Neural cell (in vitro differentiated cells): ENCODE measurements at regions not wholly inside any gene's neighbourhood (a gene's known extent, or its start where the extent isn't known, plus 50 kb on each side); places are given as distances from the start of the nearest gene placed in this dataset.

ENCODE experiments used
- H2AFZ ChIP-seq: fragments of 200-600, 300-800 bp; sonication (generic), shearing (Covaris generic); 2 replicates; pipeline ENCODE4 v1.6.0; 2014; ENCODE audit warnings: low read depth, mild to moderate bottlenecking, antibody characterized with exemption, low read length, moderate library complexity
- H3F3A ChIP-seq: fragments of 200-600 bp; shearing (Covaris generic); 2 replicates; pipeline ENCODE4 v1.6.1; 2016; ENCODE audit warnings: mild to moderate bottlenecking, moderate library complexity, mixed read lengths, antibody characterized with exemption, low read length; ENCODE audit not compliant: insufficient read depth, poor library complexity, severe bottlenecking
- H3K27ac ChIP-seq: fragments of 200-600, 300-800 bp; sonication (generic), shearing (Covaris generic); 2 replicates; pipeline ENCODE4 v1.5.1; 2014; ENCODE audit warnings: mild to moderate bottlenecking, low read length, moderate library complexity
- H3K27me3 ChIP-seq: fragments of 300-800, 200-600 bp; sonication (generic), shearing (Covaris generic); 2 replicates; pipeline ENCODE4 v1.6.0; 2014; ENCODE audit warnings: mild to moderate bottlenecking, low read depth, low read length, moderate library complexity; ENCODE audit not compliant: insufficient read depth
- H3K36me3 ChIP-seq: fragments of 300-800, 200-600 bp; sonication (generic), shearing (Covaris generic); 2 replicates; pipeline ENCODE4 v1.5.1; 2014; ENCODE audit warnings: mild to moderate bottlenecking, antibody characterized with exemption, low read length, moderate library complexity; ENCODE audit not compliant: insufficient read depth
- H3K4me2 ChIP-seq: fragments of 300-800, 200-600 bp; sonication (generic), shearing (Covaris generic); 2 replicates; pipeline ENCODE4 v1.6.0; 2014; ENCODE audit warnings: mild to moderate bottlenecking, low read length
- H3K4me3 ChIP-seq: fragments of 300-800, 200-600 bp; sonication (generic), shearing (Covaris generic); 2 replicates; pipeline ENCODE4 v1.5.1; 2014; ENCODE audit warnings: mild to moderate bottlenecking, low read length, moderate library complexity
- H3K79me2 ChIP-seq: fragments of 200-600 bp; shearing (Covaris generic); replicated peaks from 2 replicates; pipeline ENCODE4 v1.6.0; 2014; ENCODE audit warnings: mild to moderate bottlenecking, low read length, moderate library complexity; ENCODE audit not compliant: insufficient read depth
- H3K9ac ChIP-seq: fragments of 300-800, 200-600 bp; sonication (generic), shearing (Covaris generic); 2 replicates; pipeline ENCODE4 v1.6.1; 2016; ENCODE audit warnings: mild to moderate bottlenecking, low read length, mixed read lengths
- H3K9me2 ChIP-seq: fragments of 200-600 bp; shearing (Covaris generic); 2 replicates; pipeline ENCODE4 v1.6.1; 2016; ENCODE audit warnings: mild to moderate bottlenecking, low read length, mixed read lengths; ENCODE audit not compliant: insufficient read depth
- H3K9me3 ChIP-seq: fragments of 200-600, 300-800 bp; sonication (generic), shearing (Covaris generic); 2 replicates; pipeline ENCODE4 v1.6.1; 2016; ENCODE audit warnings: mild to moderate bottlenecking, mixed run types, low read length, moderate library complexity, mixed read lengths
- H4K20me1 ChIP-seq: fragments of 200-600 bp; shearing (Covaris generic); 2 replicates; pipeline ENCODE4 v1.6.1; 2016; ENCODE audit warnings: mild to moderate bottlenecking, mixed run types; ENCODE audit not compliant: insufficient read depth
- CTCF ChIP-seq: fragments of 450-650 bp; IDR thresholded peaks from 2 replicates; pipeline ENCODE4 v1.5.1; 2014; ENCODE audit warnings: antibody characterized with exemption, mild to moderate bottlenecking, moderate library complexity; ENCODE audit not compliant: poor library complexity, severe bottlenecking
- EP300 ChIP-seq: fragments of 450-650 bp; conservative IDR thresholded peaks from 2 replicates; pipeline ENCODE4 v1.6.1; 2014; ENCODE audit warnings: antibody characterized with exemption, mild to moderate bottlenecking, moderate library complexity; ENCODE audit not compliant: poor library complexity, severe bottlenecking
- EZH2 ChIP-seq: fragments of 200-600, 300-800 bp; shearing (Covaris generic), sonication (generic); IDR thresholded peaks from 2 replicates; pipeline ENCODE4 v1.6.1; 2014; ENCODE audit warnings: antibody characterized with exemption, low read length, borderline replicate concordance, mild to moderate bottlenecking; ENCODE audit not compliant: insufficient read depth, poor library complexity, severe bottlenecking
- MXI1 ChIP-seq: fragments of 450-650 bp; conservative IDR thresholded peaks from 2 replicates; pipeline ENCODE4 v1.6.1; 2014; ENCODE audit warnings: antibody characterized with exemption, mild to moderate bottlenecking; ENCODE audit not compliant: poor library complexity, severe bottlenecking
- POLR2AphosphoS5 ChIP-seq: IDR thresholded peaks from 2 replicates; pipeline ENCODE4 v1.6.1; 2012
- RAD21 ChIP-seq: fragments of 450-650 bp; conservative IDR thresholded peaks from 2 replicates; pipeline ENCODE4 v1.6.1; 2014; ENCODE audit warnings: antibody characterized with exemption, mild to moderate bottlenecking, moderate library complexity
- REST ChIP-seq: IDR thresholded peaks from 2 replicates; pipeline ENCODE4 v1.6.1; 2012; ENCODE audit warnings: borderline replicate concordance
- SMC3 ChIP-seq: fragments of 450-650 bp; conservative IDR thresholded peaks from 2 replicates; pipeline ENCODE4 v1.6.1; 2014; ENCODE audit warnings: antibody characterized with exemption, mild to moderate bottlenecking, moderate library complexity; ENCODE audit not compliant: poor library complexity
- TAF1 ChIP-seq: IDR thresholded peaks from 2 replicates; pipeline ENCODE4 v1.6.1; 2012; ENCODE audit warnings: low read depth

- Histone ChIP-seq H3K79me2 (no peaks in the 10 kb centered on the region), H3K4me3 (no peak overlapping the region), H3K9ac (no peak overlapping the region), H3K36me3 (no peaks in the 10 kb centered on the region), H3K9me3 (no peaks in the 10 kb centered on the region), H3F3A (no peaks in the 10 kb centered on the region), H3K9me2 (no peaks in the 10 kb centered on the region), H3K4me2 (no peak overlapping the region), H3K27ac (no peak overlapping the region), H2AFZ (no peak overlapping the region), H4K20me1 (no peaks in the 10 kb centered on the region), H3K27me3 (no peaks in the 10 kb centered on the region)
- TF ChIP-seq CTCF, result no peak
- no peak for TF ChIP-seq EP300
- TF ChIP-seq RAD21, result no peak
- no peak for TF ChIP-seq EZH2
- TF ChIP-seq REST, result no peak
- no peak for TF ChIP-seq SMC3
- TF ChIP-seq TAF1, result no peak
- TF ChIP-seq MXI1, result no peak
- no peak for TF ChIP-seq POLR2AphosphoS5
These were observed 95.0 kb upstream of the DAP start for GRCh38 chr5:10856071-10856470.

GRCh38 chr5:10854506-10855277 lies 93.7 kb upstream of the DAP start:
- Histone ChIP-seq H3K4me3 (no peak overlapping the region), H4K20me1 (no peaks in the 10 kb centered on the region), H3K9me3 (no peaks in the 10 kb centered on the region), H3K9ac (no peak overlapping the region), H3K27ac (no peak overlapping the region), H3F3A (no peaks in the 10 kb centered on the region), H3K27me3 (no peaks in the 10 kb centered on the region), H3K9me2 (no peaks in the 10 kb centered on the region), H3K4me2 (no peak overlapping the region), H3K36me3 (no peaks in the 10 kb centered on the region), H3K79me2 (no peaks in the 10 kb centered on the region), H2AFZ (no peak overlapping the region)
- TF ChIP-seq EZH2, result no peak
- no peak for TF ChIP-seq EP300
